GM23338 (cell line): ENCODE measurements at regions not wholly inside any gene's neighbourhood (a gene's known extent, or its start where the extent isn't known, plus 50 kb on each side); places are given as distances from the start of the nearest gene placed in this dataset.
A peak's percentile ranks its signal among the peaks of the same experiment; 100 is the strongest.

Experiments used
- ATAC-seq: fragments of 200-7000 bp; cut with Tn5 transposase; 3 replicates; pipeline ENCODE4 v1.9.1; 2020
- DNase-seq: peaks from one replicate; pipeline ENCODE4 v3.0.0-alpha.2; 2015; ENCODE audit warnings: low spot score
- H2AFZ ChIP-seq: fragments of 200-600 bp; sonication (generic); 2 replicates; pipeline ENCODE4 v1.8.0; 2016; ENCODE audit warnings: antibody characterized with exemption, mild to moderate bottlenecking, moderate library complexity
- H3F3A ChIP-seq: fragments of 200-600 bp; sonication (generic); replicated peaks from 2 replicates; pipeline ENCODE4 v1.8.0; 2017; ENCODE audit warnings: antibody characterized with exemption, mixed run types, low read depth
- H3K27ac ChIP-seq: fragments of 200-600 bp; sonication (generic); 2 replicates; pipeline ENCODE4 v1.6.1; 2016; ENCODE audit warnings: low read depth
- H3K27me3 ChIP-seq: fragments of 200-600 bp; sonication (generic); 2 replicates; pipeline ENCODE4 v1.8.0; 2016; ENCODE audit warnings: mild to moderate bottlenecking, mixed run types, moderate library complexity; ENCODE audit not compliant: insufficient read depth
- H3K36me3 ChIP-seq: fragments of 200-600 bp; sonication (generic); 2 replicates; pipeline ENCODE4 v1.8.0; 2016; ENCODE audit warnings: mild to moderate bottlenecking; ENCODE audit not compliant: insufficient read depth
- H3K4me1 ChIP-seq: fragments of 200-600 bp; sonication (generic); 2 replicates; pipeline ENCODE4 v1.8.0; 2016; ENCODE audit warnings: mild to moderate bottlenecking, moderate library complexity; ENCODE audit not compliant: insufficient read depth
- H3K4me2 ChIP-seq: fragments of 200-600 bp; sonication (generic); 2 replicates; pipeline ENCODE4 v1.7.1; 2017; ENCODE audit warnings: mixed run types
- H3K4me3 ChIP-seq: fragments of 200-600 bp; sonication (generic); 2 replicates; pipeline ENCODE4 v1.6.1; 2016; ENCODE audit warnings: mixed run types
- H3K79me2 ChIP-seq: fragments of 200-600 bp; sonication (generic); replicated peaks from 2 replicates; pipeline ENCODE4 v1.8.0; 2017; ENCODE audit warnings: mild to moderate bottlenecking; ENCODE audit not compliant: insufficient read depth
- H3K9me2 ChIP-seq: fragments of 200-600 bp; sonication (generic); 2 replicates; pipeline ENCODE4 v1.8.0; 2017; ENCODE audit not compliant: insufficient read depth
- H4K20me1 ChIP-seq: fragments of 200-600 bp; sonication (generic); replicated peaks from 2 replicates; pipeline ENCODE4 v1.8.0; 2017; ENCODE audit warnings: mild to moderate bottlenecking; ENCODE audit not compliant: insufficient read depth
- H3K27ac Mint-ChIP-seq: 2 replicates; pipeline ENCODE4 v1.8.0; 2020; ENCODE audit warnings: inconsistent platforms, mild to moderate bottlenecking, moderate library complexity, mixed read lengths
- H3K27me3 Mint-ChIP-seq: 3 replicates; pipeline ENCODE4 v1.8.0; 2022; ENCODE audit warnings: low read depth, mild to moderate bottlenecking, moderate library complexity, mixed read lengths, inconsistent platforms; ENCODE audit not compliant: insufficient read depth, poor library complexity
- H3K36me3 Mint-ChIP-seq: 3 replicates; pipeline ENCODE4 v1.8.0; 2021; ENCODE audit warnings: low read depth, mild to moderate bottlenecking, inconsistent platforms, moderate library complexity, mixed read lengths
- H3K4me1 Mint-ChIP-seq: 3 replicates; pipeline ENCODE4 v1.8.0; 2020; ENCODE audit warnings: mild to moderate bottlenecking, inconsistent platforms, mixed read lengths
- H3K4me3 Mint-ChIP-seq: 3 replicates; pipeline ENCODE4 v1.8.0; 2021; ENCODE audit warnings: moderate library complexity, mild to moderate bottlenecking, inconsistent platforms, mixed read lengths
- H3K9me3 Mint-ChIP-seq: 3 replicates; pipeline ENCODE4 v1.8.0; 2020; ENCODE audit warnings: moderate library complexity, mild to moderate bottlenecking, inconsistent platforms, mixed read lengths
- CREB1 ChIP-seq: fragments of 250-450 bp; sonication (Bioruptor Pico); IDR thresholded peaks from 2 replicates; pipeline ENCODE4 v1.5.0; 2020; ENCODE audit warnings: low read depth, mild to moderate bottlenecking, moderate library complexity
- EZH2 ChIP-seq: fragments of 200-600 bp; sonication (generic); IDR thresholded peaks from one replicate; pipeline ENCODE4 v1.8.0; 2017; ENCODE audit warnings: antibody characterized with exemption, mild to moderate bottlenecking, low read depth; ENCODE audit not compliant: unreplicated experiment
- ZNF331 ChIP-seq: fragments of 250-450 bp; sonication (Bioruptor Pico); IDR thresholded peaks from 2 replicates; pipeline ENCODE4 v1.5.0; 2020; ENCODE audit warnings: low read depth, mild to moderate bottlenecking, moderate library complexity
- TF ChIP-seq, protein P1 (sequence below): fragments of 250-450 bp; sonication (Bioruptor Pico); IDR thresholded peaks from 2 replicates; pipeline ENCODE4 v1.5.0; 2020; ENCODE audit warnings: mild to moderate bottlenecking, moderate library complexity
- TF ChIP-seq, protein P2 (sequence below), 2 experiments: fragments of 200-600 bp in 1 of 2; sonication (generic) in 1 of 2; conservative IDR thresholded peaks; 2 replicates each; pipeline versions ENCODE4 v1.5.1 to v1.6.1; 2016 to 2017; ENCODE audit warnings: antibody characterized with exemption in 2 of 2, low read depth in 2 of 2, mild to moderate bottlenecking in 2 of 2, moderate library complexity in 1 of 2

DNA sequence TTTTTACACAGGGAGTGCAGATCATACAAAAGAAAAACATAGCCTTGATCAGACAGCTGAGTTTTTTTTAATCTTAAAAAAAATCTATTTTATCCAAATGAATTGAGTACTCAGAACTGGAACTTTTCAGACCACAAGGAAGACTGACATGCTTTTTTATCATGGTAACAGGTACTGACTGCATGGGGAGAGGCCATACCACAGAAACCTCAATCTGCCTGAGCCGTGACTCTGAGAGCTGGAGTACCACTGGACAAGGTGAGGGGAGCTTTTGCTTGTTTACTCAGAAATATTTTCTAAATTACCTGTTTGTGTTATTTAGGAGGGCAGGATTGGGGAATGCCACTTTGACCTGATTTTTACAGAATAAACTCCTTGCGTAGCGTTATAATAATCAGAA lies 143.9 kb downstream of the ALX1 start:
- Mint-ChIP-seq H3K36me3 (no peaks in the 10 kb centered on the region), H3K9me3 (no peaks in the 10 kb centered on the region), H3K4me3 (no peak overlapping the region), H3K27ac (no peak overlapping the region), H3K27me3 (no peaks in the 10 kb centered on the region), H3K4me1 (no peaks in the 10 kb centered on the region; the same call in 2 of the 3 replicates)
- no peaks in the 10 kb centered on the region for H3K4me1 ChIP-seq
- H3K4me2 ChIP-seq, result no peak overlapping the region
- H4K20me1 ChIP-seq, result no peaks in the 10 kb centered on the region
- H3F3A ChIP-seq, result no peaks in the 10 kb centered on the region
- no peaks in the 10 kb centered on the region for H3K36me3 ChIP-seq
- no peaks in the 10 kb centered on the region for H3K79me2 ChIP-seq
- no peak overlapping the region for H3K4me3 ChIP-seq
- no peaks in the 10 kb centered on the region for H3K27me3 ChIP-seq
- DNase-seq, result no peak
- ATAC-seq, result no peak
- H3K27ac ChIP-seq, result no peak overlapping the region
- no peak for TF ChIP-seq CREB1
- no peak overlapping the region for H2AFZ ChIP-seq
- no peaks in the 10 kb centered on the region; the same call in 1 of the 2 replicates for H3K9me2 ChIP-seq

DNA sequence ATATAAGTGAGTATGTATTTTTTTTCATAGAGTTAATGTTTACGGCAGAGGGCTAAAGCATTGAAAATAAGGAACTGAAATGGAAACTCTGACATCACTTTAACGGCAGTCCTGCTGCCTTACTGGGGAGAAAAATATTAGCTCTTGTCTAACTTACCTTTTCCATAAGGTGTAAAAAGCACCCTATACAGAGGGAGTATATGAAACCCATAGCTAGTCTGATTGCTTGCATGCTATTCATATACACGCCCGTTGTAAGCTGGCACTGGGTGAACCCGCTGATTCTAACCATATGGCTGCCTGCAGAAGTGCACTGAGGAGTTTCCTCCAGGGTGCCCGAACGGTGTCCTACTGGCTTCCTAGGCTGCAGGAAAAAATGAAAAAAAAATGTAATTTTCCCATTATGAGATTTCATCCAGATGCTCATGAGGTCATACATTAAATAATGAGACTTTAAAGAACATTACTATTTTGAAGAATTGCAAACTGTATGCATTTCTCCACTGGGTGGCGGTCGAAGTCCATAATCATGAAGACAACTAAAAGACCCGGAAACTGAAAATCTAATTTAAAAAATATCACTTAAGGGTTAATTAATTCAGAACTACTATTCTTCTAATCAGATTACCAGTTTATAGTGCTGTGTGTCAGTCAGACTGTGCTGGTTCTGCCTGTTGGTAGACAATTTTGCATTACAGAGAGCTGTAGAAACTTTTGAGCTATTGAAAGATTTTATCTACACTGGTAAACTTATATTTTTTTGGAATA lies 144.7 kb downstream of the ALX1 start:
- Histone ChIP-seq H3K79me2 (no peaks in the 10 kb centered on the region), H3K36me3 (no peaks in the 10 kb centered on the region), H4K20me1 (no peaks in the 10 kb centered on the region), H3F3A (no peaks in the 10 kb centered on the region), H3K4me2 (no peak overlapping the region), H2AFZ (no peak overlapping the region), H3K4me1 (no peaks in the 10 kb centered on the region), H3K27ac (no peak overlapping the region), H3K4me3 (no peak overlapping the region), H3K27me3 (no peaks in the 10 kb centered on the region), H3K9me2 (no peaks in the 10 kb centered on the region; the same call in none of the 2 replicates)
- Mint-ChIP-seq H3K27me3 (no peaks in the 10 kb centered on the region), H3K4me3 (no peak overlapping the region), H3K27ac (no peak overlapping the region), H3K4me1 (no peaks in the 10 kb centered on the region; the same call in 2 of the 3 replicates), H3K36me3 (no peaks in the 10 kb centered on the region), H3K9me3 (no peaks in the 10 kb centered on the region)
- ATAC-seq, result no peak
- DNase-seq, result peak; percentile 67
- TF ChIP-seq, protein P1, sequence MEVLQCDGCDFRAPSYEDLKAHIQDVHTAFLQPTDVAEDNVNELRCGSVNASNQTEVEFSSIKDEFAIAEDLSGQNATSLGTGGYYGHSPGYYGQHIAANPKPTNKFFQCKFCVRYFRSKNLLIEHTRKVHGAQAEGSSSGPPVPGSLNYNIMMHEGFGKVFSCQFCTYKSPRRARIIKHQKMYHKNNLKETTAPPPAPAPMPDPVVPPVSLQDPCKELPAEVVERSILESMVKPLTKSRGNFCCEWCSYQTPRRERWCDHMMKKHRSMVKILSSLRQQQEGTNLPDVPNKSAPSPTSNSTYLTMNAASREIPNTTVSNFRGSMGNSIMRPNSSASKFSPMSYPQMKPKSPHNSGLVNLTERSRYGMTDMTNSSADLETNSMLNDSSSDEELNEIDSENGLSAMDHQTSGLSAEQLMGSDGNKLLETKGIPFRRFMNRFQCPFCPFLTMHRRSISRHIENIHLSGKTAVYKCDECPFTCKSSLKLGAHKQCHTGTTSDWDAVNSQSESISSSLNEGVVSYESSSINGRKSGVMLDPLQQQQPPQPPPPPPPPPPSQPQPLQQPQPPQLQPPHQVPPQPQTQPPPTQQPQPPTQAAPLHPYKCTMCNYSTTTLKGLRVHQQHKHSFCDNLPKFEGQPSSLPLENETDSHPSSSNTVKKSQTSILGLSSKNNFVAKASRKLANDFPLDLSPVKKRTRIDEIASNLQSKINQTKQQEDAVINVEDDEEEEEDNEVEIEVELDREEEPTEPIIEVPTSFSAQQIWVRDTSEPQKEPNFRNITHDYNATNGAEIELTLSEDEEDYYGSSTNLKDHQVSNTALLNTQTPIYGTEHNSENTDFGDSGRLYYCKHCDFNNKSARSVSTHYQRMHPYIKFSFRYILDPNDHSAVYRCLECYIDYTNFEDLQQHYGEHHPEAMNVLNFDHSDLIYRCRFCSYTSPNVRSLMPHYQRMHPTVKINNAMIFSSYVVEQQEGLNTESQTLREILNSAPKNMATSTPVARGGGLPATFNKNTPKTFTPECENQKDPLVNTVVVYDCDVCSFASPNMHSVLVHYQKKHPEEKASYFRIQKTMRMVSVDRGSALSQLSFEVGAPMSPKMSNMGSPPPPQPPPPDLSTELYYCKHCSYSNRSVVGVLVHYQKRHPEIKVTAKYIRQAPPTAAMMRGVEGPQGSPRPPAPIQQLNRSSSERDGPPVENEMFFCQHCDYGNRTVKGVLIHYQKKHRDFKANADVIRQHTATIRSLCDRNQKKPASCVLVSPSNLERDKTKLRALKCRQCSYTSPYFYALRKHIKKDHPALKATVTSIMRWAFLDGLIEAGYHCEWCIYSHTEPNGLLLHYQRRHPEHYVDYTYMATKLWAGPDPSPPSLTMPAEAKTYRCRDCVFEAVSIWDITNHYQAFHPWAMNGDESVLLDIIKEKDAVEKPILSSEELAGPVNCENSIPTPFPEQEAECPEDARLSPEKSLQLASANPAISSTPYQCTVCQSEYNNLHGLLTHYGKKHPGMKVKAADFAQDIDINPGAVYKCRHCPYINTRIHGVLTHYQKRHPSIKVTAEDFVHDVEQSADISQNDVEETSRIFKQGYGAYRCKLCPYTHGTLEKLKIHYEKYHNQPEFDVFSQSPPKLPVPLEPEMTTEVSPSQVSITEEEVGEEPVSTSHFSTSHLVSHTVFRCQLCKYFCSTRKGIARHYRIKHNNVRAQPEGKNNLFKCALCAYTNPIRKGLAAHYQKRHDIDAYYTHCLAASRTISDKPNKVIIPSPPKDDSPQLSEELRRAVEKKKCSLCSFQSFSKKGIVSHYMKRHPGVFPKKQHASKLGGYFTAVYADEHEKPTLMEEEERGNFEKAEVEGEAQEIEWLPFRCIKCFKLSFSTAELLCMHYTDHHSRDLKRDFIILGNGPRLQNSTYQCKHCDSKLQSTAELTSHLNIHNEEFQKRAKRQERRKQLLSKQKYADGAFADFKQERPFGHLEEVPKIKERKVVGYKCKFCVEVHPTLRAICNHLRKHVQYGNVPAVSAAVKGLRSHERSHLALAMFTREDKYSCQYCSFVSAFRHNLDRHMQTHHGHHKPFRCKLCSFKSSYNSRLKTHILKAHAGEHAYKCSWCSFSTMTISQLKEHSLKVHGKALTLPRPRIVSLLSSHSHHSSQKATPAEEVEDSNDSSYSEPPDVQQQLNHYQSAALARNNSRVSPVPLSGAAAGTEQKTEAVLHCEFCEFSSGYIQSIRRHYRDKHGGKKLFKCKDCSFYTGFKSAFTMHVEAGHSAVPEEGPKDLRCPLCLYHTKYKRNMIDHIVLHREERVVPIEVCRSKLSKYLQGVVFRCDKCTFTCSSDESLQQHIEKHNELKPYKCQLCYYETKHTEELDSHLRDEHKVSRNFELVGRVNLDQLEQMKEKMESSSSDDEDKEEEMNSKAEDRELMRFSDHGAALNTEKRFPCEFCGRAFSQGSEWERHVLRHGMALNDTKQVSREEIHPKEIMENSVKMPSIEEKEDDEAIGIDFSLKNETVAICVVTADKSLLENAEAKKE, result no peak
- TF ChIP-seq, protein P2, sequence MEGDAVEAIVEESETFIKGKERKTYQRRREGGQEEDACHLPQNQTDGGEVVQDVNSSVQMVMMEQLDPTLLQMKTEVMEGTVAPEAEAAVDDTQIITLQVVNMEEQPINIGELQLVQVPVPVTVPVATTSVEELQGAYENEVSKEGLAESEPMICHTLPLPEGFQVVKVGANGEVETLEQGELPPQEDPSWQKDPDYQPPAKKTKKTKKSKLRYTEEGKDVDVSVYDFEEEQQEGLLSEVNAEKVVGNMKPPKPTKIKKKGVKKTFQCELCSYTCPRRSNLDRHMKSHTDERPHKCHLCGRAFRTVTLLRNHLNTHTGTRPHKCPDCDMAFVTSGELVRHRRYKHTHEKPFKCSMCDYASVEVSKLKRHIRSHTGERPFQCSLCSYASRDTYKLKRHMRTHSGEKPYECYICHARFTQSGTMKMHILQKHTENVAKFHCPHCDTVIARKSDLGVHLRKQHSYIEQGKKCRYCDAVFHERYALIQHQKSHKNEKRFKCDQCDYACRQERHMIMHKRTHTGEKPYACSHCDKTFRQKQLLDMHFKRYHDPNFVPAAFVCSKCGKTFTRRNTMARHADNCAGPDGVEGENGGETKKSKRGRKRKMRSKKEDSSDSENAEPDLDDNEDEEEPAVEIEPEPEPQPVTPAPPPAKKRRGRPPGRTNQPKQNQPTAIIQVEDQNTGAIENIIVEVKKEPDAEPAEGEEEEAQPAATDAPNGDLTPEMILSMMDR (conservative IDR thresholded peaks at IDR 0.05; ENCODE audit: low read depth in 2 of 2), result peak; percentile 63 to 79
- TF ChIP-seq EZH2, result no peak
- TF ChIP-seq ZNF331, result no peak
